GM12874 (cell line): ENCODE measurements at regions not wholly inside any gene's neighbourhood (a gene's known extent, or its start where the extent isn't known, plus 50 kb on each side); places are given as distances from the start of the nearest gene placed in this dataset.

Experiments used
- CTCF ChIP-seq: IDR thresholded peaks from 2 replicates; pipeline ENCODE4 v1.5.1; 2011; ENCODE audit warnings: low read depth, mild to moderate bottlenecking, control low read depth, low read length, moderate library complexity; ENCODE audit not compliant: insufficient read depth

- TF ChIP-seq CTCF = no peak
Measured at GRCh38 chr12:77494296-77494695, 336.4 kb upstream of the NAV3 start.

GRCh38 chr12:77493302-77494168, 337.2 kb upstream of the NAV3 start:
- TF ChIP-seq CTCF = no peak

- TF ChIP-seq CTCF = no peak
Measured at GRCh38 chr12:77492536-77492935, 338.2 kb upstream of the NAV3 start.

- no peak for TF ChIP-seq CTCF
Measured at GRCh38 chr12:77489331-77489970, 341.2 kb upstream of the NAV3 start.

- no peak for TF ChIP-seq CTCF
Measured at GRCh38 chr12:77488041-77488620, 342.6 kb upstream of the NAV3 start.

GRCh38 chr12:77486872-77487271, 343.8 kb upstream of the NAV3 start:
- TF ChIP-seq CTCF = no peak
